ENCODE measurements at regions not wholly inside any gene's neighbourhood (a gene's known extent, or its start where the extent isn't known, plus 50 kb on each side); places are given as distances from the start of the nearest gene placed in this dataset.
"Not testable (repeated sequence)": the region's sequence is repeated elsewhere in the genome, so short reads cannot be mapped to it uniquely, and the experiment has no call there.

DNA sequence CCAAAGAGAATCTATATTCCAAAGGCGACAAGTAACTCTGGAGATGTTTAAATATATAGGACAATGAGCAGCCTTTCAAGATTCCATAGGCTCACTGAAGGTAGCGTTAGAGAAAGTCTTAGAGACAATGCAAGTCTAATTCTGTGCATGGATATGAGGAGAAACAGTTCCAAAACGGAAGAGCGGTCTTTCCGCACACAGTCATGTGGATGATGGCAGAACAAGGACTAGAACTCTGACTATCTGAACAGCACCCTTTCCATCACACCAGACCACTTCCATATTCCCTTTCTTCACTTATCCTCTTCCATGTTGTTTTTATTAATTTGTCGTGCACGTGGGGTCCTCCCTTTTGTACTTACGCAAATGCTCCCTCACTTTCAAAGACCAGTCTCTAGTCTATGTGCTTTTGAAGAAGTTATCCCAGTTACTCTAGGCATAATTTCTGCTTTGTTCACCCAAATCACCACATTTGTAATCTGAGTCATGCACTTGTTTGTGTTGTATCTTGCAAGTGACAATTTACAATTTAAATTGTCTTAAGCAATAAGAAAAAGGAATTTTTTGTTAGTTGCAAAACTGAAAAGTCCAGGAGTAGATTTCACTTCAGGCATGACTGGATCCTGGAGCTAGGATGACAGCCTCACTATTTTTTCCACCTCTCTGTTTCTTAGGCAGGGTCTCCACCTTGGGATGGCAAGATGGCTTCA lies 116.0 kb upstream of the ADRA1B start:
- in situ Hi-C loops (cut with HindIII; ENCODE audit: low sequenced_read_pairs) = no loop called here

DNA sequence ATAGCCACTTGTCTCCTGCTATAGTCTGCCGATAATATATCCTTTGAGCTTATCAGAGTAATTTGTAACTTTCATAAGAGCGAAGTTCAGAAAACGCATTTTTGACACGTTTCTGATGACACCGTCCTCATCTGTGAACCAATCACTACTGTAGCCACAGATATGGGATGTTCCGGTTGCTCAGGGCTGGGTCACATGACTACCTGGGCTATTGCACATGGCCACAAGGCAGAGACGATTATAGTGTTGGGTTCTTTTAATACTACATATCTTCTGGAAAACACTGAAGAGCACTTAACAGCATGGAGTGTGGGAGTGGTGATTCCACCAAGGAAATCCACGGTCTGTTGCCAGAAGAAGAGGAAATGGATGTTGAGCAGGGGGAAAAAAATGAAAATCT lies 115.0 kb upstream of the ADRA1B start:
- in situ Hi-C loops (cut with HindIII; ENCODE audit: low sequenced_read_pairs) = no loop called here

DNA sequence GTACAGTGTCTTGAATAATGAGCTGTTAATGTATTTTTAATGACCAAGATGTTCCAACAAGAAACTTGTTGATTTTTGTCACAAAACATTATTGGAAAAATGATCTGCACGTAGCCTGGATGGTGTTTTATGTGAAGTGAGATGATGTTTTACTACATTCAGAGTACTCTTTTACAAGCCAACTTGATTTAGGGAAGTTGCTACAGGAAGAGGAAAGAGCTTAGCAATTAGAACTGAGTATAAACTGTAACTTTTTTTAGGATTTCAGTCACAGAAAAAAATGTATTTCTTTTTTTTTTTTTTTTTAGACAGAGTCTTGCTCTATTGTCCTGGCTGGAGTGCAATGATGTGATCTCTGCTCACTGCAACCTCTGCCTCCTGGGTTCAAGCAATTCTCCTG lies 113.6 kb upstream of the ADRA1B start:
- in situ Hi-C loops (cut with HindIII; ENCODE audit: low sequenced_read_pairs) = no loop called here

GRCh38 chr5:159804121-159804520 lies 112.2 kb upstream of the ADRA1B start:
- in situ Hi-C loops (cut with HindIII; ENCODE audit: low sequenced_read_pairs) = no loop called here

GRCh38 chr5:159805021-159805420 lies 111.3 kb upstream of the ADRA1B start:
- in situ Hi-C loops (cut with HindIII; ENCODE audit: low sequenced_read_pairs) = no loop called here

DNA sequence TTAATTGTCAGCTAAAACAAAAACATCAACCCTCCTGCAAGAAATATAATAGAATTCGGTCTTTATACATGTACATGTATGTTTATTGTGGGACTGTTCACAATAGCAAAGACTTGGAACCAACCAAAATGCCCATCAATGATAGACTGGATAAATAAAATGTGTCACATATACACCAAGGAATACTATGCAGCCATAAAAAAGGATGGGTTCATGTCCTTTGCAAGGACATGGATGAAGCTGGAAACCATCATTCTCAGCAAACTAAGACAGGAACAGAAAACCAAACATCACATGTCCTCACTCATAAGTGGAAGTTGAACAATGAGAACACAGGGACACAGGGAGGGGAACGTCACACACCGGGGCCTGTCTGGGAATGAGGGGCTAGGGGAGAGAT lies 109.1 kb upstream of the ADRA1B start:
- in situ Hi-C loops (cut with HindIII; ENCODE audit: low sequenced_read_pairs) = not testable (repeated sequence)

- in situ Hi-C loops (cut with HindIII; ENCODE audit: low sequenced_read_pairs) = no loop called here
Measured at GRCh38 chr5:159807586-159807985, 108.7 kb upstream of the ADRA1B start.

GRCh38 chr5:159811712-159812111 lies 104.6 kb upstream of the ADRA1B start:
- in situ Hi-C loops (cut with HindIII; ENCODE audit: low sequenced_read_pairs) = no loop called here

- in situ Hi-C loops (cut with HindIII; ENCODE audit: low sequenced_read_pairs) = not testable (repeated sequence)
Measured at GRCh38 chr5:159812759-159813158, 103.5 kb upstream of the ADRA1B start.

DNA sequence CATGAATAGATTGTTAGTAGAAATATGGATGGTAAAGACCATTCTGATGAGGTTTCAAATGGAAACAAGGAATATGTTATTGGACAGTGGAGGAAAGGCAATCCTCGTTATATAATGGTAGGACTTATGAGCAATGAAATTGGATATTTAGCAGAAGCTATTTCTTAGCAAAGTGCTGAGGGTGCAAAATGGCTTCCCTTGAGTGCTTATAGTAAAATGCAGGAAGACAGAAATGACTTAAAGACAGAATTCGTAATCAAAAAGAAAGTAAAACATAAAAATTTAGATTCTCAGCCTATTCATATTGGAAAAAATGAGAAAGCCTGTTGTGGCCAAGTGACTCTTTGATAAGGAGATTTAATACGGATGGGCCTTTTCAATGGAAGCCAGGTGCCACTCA lies 102.1 kb upstream of the ADRA1B start:
- in situ Hi-C loops (cut with HindIII; ENCODE audit: low sequenced_read_pairs) = no loop called here

DNA sequence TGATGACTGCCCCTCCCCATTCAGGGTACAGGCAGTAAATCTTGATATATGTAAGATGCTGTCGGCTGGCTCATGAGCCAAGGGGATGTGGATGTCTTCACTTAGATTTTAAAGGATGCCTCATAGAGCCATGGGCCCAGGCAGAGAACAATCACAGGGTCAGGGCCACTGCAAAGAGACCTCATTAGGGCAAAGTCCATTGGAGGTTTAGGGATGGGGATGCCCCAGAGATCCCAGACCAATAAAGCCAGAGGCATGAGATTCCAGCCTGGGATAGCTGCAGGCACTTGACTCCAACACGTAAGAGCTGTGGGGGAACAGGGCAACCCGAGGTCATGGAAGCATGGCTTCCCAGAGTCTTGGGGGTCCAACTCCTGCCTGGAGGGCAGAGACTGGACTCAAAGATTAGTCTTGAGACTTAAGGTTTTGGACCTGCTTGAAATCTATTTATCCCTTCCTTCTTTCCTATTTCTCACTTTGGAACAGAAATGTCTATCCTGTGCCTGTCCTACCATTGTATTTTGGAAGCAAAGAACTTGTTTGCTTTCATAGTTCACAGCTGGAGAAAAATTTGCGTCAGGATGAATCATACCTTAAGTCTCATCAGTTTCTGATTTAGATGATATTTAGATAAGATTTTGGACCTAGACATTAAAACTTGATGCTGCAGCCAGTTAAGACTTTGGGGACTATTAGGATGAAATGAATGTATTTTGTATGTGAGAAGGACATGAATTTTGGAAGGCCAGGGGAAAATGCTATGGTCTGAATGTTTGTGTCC lies 101.3 kb upstream of the ADRA1B start:
- in situ Hi-C loops (cut with HindIII; ENCODE audit: low sequenced_read_pairs) = no loop called here

GRCh38 chr5:159817262-159818029 lies 98.8 kb upstream of the ADRA1B start:
- in situ Hi-C loops (cut with HindIII; ENCODE audit: low sequenced_read_pairs) = no loop called here

DNA sequence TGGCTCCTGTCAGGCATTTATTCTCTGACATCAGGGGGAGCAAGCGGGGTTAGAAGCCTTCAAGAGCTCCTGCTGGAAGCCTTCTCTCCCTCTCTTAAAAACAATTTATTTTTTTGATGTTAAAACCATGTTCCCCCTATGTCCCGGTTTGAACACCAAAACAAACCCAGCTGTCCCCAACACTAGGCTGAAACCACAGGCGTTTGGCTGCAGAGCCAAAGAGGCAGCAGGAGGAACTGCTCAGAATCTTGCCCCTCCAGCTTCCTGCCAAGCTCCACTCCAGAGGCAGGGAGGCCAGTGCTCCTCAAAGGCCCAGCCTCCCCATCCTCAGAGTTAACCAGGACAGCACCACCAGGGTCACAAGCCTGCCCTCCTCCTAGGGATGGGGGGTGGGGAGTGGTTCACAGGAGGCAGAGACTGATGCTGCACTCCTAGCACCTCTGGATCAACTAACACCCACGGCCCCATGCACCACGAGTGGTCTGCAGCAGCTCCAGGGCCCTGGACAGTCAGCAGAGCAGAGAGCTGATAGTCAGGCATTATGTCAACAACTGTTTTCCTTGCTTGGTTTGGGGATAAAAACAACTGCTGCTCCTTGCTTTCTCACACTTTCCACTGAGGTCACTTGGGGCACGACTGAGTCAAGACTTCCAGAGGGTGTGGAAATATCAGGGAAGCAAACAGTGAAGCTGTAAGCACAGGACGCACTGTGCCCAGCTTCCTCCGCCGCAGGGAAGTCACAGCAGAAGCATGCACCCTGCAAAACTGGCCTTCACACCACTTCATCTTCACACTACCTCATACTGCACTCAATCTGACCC lies 96.5 kb upstream of the ADRA1B start:
- in situ Hi-C loops (cut with HindIII; ENCODE audit: low sequenced_read_pairs) = no loop called here

GRCh38 chr5:159820692-159821091 lies 95.6 kb upstream of the ADRA1B start:
- in situ Hi-C loops (cut with HindIII; ENCODE audit: low sequenced_read_pairs) = no loop called here

DNA sequence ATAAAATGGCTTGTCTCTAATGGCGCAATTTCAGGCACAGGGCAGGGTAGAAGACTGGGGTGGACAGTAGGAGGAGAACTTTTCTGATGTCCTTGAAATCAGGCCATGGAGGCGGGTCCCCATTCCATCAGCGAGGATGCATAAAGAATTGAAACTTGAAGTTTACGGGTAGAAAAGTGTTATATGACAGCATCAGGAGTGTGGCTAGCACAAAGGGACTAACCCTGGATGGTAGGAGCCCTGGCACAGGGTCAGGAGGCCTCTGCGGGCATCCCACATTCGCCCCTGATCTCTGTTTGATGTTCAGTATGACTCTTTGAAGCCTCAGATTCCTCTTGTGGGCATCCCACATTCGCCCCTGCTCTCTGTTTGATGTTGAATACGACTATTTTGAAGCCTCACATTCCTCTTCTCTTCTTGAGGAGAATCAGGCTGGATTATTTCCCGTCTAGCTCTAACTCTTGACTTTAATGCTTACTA lies 94.8 kb upstream of the ADRA1B start:
- in situ Hi-C loops (cut with HindIII; ENCODE audit: low sequenced_read_pairs) = no loop called here

DNA sequence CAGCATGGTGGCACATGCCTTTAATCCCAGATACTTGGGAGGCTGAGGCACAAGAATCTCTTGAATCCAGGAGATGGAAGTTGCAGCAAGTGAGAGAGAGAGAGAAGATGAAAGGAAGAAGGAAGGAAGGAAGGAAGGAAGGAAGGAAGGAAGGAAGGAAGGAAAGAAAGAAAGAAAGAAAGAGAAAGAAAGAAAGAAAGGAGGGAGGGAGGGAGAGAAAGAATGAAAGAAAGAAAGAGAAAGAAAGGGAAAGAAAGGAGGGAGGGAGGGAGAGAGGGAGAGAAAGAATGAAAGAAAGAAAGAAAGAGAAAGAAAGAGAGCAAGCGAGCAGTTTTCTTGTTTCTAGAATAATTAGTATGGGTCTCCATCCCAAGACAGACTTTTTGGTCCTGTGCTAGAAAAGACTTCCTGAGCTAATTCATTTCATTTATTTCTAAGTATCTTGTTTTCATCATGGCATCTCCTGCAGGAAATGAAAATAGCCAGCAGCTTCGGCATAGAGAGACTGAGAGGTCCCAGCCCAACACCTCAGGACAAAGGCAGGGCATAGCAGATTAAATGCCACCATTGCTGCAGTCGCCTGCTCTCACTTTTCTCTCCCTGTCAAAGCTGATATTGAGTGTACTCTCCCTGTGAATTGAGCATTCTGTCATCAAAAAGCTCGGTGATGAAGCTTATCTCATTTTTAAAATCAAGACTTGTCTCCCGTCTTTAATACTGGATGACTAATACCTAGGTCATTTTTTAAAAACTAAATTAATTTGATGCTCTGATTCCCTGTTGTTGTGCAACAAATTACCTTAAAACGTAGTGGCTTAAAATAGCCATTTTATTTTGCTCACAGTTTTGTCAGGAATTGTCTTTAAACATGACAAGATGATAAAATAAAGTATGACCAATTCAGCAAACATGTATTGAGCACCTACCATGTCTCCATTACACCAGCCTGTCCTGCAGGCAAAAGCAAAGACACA lies 91.8 kb upstream of the ADRA1B start:
- in situ Hi-C loops (cut with HindIII; ENCODE audit: low sequenced_read_pairs) = no loop called here

DNA sequence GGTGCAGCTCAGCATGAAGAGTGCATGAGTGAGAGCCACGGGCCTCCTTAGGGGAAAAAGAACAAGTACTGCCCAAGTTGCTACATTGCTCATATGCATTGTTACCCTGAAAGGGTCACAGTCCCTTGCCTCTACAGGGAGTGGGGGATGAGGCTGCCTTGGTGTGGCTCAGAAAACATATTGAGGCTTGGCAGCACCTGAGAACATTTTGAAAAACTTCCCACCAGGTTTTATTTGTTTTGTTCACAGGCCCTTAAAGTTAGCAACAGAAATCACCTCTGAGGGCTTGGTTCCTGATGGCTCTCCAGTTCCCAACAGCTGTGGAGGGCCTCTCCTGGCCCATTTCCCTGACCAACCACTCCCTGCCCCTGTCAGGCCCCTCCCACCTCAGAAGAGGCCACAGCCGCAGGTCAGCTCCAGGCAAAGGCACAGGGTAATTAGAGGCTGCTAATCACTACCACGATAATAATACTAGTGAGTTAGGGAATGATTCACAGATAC lies 90.7 kb upstream of the ADRA1B start:
- in situ Hi-C loops (cut with HindIII; ENCODE audit: low sequenced_read_pairs) = no loop called here

DNA sequence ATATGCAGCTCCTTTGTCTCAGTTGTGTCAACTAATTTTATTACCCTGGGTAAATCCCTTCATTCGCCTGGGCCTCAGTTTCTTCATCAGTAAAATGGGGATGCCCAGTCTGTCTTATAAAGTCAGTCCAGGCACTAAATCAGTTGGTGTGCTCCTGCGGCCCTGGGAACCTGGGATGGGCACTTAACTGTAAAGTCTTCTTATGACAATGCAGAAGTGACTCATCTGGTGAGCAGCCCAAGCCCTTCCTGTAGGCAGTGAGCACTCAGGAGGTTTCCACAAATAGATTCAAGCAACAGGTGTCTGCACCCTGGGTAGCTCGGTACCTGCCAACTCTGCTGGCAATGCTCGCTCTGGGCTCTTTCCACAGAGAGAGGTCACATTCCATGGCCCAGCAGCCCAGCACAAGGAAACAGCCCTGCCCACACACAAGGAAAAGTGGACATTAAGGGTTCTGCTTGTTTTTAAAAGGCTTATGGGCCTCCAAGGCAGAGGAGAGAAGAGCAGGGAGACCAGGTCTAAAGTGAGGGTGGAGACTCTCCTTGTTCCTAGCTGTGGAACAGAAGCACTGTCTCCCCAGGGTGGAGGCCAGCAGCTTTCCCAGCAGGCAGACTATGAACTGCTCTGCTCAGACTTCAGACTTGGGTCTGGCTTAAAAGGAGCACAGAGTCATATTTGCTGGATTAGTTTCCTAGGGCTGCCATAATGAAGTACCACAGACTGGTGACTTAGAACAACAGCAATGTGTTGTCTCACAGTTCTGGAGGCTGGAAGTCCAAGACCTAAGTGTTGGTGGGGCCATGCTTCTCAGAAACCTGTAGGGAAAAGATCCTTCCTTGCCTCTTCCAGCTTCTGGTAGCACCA lies 89.7 kb upstream of the ADRA1B start:
- in situ Hi-C loops (cut with HindIII; ENCODE audit: low sequenced_read_pairs) = no loop called here
